Cardiac fibroblast (primary cell): ENCODE measurements at regions not wholly inside any gene's neighbourhood (a gene's known extent, or its start where the extent isn't known, plus 50 kb on each side); places are given as distances from the start of the nearest gene placed in this dataset.

ENCODE experiments used
- DNase-seq, 2 donors: peaks; one replicate each; pipeline versions ENCODE4 v3.0.0 to v3.0.0-alpha.2; 2010; ENCODE audit warnings: low read depth in 2 of 2
- H3K4me3 ChIP-seq, 2 donors: replicated peaks in 1 of 2; 1 replicate in 1 of 2; 2 replicates in 1 of 2; pipeline ENCODE4 v1.5.1; 2011; ENCODE audit warnings: low read depth in 2 of 2, low read length in 2 of 2, mild to moderate bottlenecking in 2 of 2, moderate library complexity in 1 of 2
- TF ChIP-seq, protein P1 (sequence below): IDR thresholded peaks from one replicate; pipeline ENCODE4 v1.5.1; 2011; ENCODE audit warnings: low read depth, mild to moderate bottlenecking, low read length, inconsistent platforms

DNA sequence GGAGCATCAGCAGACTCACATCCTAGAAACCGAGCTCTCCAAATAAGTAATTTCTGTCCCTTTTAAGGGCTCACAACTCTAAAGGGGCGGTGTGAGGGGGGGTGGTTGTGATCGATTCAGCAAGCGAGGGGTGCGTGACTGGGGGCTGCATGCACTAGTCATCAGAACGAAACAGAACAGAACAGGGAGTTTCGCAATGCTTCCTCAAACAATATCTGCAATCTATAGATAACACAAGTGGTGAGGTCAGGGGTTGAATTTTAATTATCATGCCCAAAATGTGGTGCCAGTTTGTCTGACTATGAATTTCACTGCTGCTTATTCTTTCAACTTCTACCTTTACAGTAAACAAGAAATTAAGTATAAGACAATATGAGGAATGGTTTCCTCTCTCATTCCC lies 1003.0 kb upstream of the NCAM2 start:
- TF ChIP-seq, protein P1, sequence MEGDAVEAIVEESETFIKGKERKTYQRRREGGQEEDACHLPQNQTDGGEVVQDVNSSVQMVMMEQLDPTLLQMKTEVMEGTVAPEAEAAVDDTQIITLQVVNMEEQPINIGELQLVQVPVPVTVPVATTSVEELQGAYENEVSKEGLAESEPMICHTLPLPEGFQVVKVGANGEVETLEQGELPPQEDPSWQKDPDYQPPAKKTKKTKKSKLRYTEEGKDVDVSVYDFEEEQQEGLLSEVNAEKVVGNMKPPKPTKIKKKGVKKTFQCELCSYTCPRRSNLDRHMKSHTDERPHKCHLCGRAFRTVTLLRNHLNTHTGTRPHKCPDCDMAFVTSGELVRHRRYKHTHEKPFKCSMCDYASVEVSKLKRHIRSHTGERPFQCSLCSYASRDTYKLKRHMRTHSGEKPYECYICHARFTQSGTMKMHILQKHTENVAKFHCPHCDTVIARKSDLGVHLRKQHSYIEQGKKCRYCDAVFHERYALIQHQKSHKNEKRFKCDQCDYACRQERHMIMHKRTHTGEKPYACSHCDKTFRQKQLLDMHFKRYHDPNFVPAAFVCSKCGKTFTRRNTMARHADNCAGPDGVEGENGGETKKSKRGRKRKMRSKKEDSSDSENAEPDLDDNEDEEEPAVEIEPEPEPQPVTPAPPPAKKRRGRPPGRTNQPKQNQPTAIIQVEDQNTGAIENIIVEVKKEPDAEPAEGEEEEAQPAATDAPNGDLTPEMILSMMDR = no peak
- no peak for DNase-seq
- H3K4me3 ChIP-seq = no peak overlapping the region

- no peak for DNase-seq
- TF ChIP-seq, protein P1 = no peak
These were observed 999.8 kb upstream of the NCAM2 start for GRCh38 chr21:19998453-19998852.

GRCh38 chr21:19999369-20000272 lies 998.6 kb upstream of the NCAM2 start:
- H3K4me3 ChIP-seq = no peak overlapping the region
- no peak for DNase-seq
- TF ChIP-seq, protein P1 = no peak

More at GRCh38 chr21:19998453-19998852, 999.8 kb upstream of the NCAM2 start:
- H3K4me3 ChIP-seq = no peak overlapping the region

DNA sequence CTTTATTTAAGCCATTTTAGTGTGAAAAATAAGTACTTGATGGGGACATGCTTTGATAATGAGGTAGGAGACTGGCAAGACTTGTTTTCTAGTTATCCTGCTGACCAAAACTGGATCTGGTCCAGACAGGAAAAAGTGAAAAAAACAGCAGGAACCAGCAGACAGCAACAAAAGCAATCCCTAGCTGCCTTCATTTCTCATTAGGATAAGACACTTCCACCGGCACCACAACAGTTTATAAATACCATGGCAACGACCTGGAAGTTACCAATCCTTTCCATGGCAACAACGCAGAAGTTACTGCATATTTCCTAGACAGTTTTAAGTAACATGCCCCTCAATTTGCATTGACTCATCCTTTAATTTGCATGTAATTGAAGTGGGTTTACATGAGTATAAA lies 993.8 kb upstream of the NCAM2 start:
- H3K4me3 ChIP-seq = no peak overlapping the region
- TF ChIP-seq, protein P1 = no peak
- DNase-seq = peak in 1 of 2 donors; percentile 1

DNA sequence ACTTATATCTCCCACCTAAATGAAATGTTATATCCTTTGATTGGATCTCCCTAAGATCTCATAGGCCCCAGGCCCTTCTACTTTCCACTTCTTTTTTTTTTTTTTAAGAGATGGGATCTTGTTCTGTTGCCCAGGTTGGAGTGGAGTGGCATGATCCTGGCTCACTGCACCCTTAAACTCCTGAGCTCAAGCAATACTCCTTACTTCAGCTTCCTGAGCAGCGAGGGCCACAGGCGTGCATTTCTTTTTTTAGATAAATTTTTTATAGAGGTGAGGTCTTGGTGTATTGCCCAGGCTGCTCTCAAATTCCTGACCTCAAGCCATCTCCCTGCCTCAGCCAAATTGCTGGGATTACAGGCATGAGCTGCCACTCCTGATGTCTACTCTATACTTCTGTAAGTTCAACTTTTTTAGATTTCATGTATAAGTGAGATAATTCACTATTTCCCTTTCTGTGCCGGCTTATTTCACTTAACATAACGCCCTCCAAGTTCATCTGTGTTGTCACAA lies 987.5 kb upstream of the NCAM2 start:
- DNase-seq = no peak
- TF ChIP-seq, protein P1 = no peak
- H3K4me3 ChIP-seq = no peak overlapping the region

GRCh38 chr21:20013851-20014250 lies 984.4 kb upstream of the NCAM2 start:
- TF ChIP-seq, protein P1 = no peak
- H3K4me3 ChIP-seq = no peak overlapping the region
- no peak for DNase-seq
